ENCODE measurements at regions not wholly inside any gene's neighbourhood (a gene's known extent, or its start where the extent isn't known, plus 50 kb on each side); places are given as distances from the start of the nearest gene placed in this dataset.

GRCh38 chr3:139288266-139288821, 55.5 kb upstream of the MRPS22 start:
- no peak for DNase-seq
- H3K4me3 ChIP-seq (ENCODE audit: control insufficient read depth in 1 of 7, extremely low read depth in 1 of 7, insufficient read depth in 4 of 7, low read depth in 2 of 7, low read length in 6 of 7), result no peak overlapping the region
- peaks cover 0 to 4% (median 2%) of the 10 kb centered on the region in 5 experiments for H3K27me3 ChIP-seq (replicated peaks in 2 of 5; ENCODE audit: control insufficient read depth in 4 of 5, insufficient read depth in 5 of 5, low read length in 4 of 5)
- no peaks in the 10 kb centered on the region for H3K36me3 ChIP-seq (ENCODE audit: control insufficient read depth in 4 of 4, insufficient read depth in 4 of 4, low read length in 3 of 4)
- ChIA-PET CTCF (no interaction called here), POLR2A (no interaction called here)
- no peak overlapping the region for H3K27ac ChIP-seq (ENCODE audit: insufficient read depth in 1 of 2, low read depth in 1 of 2, low read length in 2 of 2, poor library complexity in 1 of 2, severe bottlenecking in 2 of 2)
- H3K4me1 ChIP-seq (ENCODE audit: control extremely low read depth in 1 of 4, control insufficient read depth in 4 of 4, insufficient read depth in 4 of 4, low read length in 3 of 4), result no peaks in the 10 kb centered on the region
- WGBS (ENCODE audit: insufficient coverage), result 86% methylated on average over 7 of the region's 8 CpGs
- no peaks in the 10 kb centered on the region for H3K9me3 ChIP-seq (ENCODE audit: control extremely low read depth in 1 of 5, control insufficient read depth in 4 of 5, insufficient read depth in 2 of 5, low read depth in 1 of 5, low read length in 4 of 5)

GRCh38 chr3:139289860-139290524, 53.8 kb upstream of the MRPS22 start:
- 87% methylated on average over 4 of the region's 6 CpGs for WGBS (ENCODE audit: insufficient coverage)
- CTCF ChIA-PET, result no interaction called here
- Histone ChIP-seq H3K27me3 (replicated peaks in 2 of 5; ENCODE audit: control insufficient read depth in 4 of 5, insufficient read depth in 5 of 5, low read length in 4 of 5) (peaks cover 0 to 4% (median 3%) of the 10 kb centered on the region in 5 experiments), H3K4me1 (ENCODE audit: control extremely low read depth in 1 of 4, control insufficient read depth in 4 of 4, insufficient read depth in 4 of 4, low read length in 3 of 4) (no peaks in the 10 kb centered on the region), H3K36me3 (ENCODE audit: control insufficient read depth in 4 of 4, insufficient read depth in 4 of 4, low read length in 3 of 4) (no peaks in the 10 kb centered on the region), H3K9me3 (ENCODE audit: control extremely low read depth in 1 of 5, control insufficient read depth in 4 of 5, insufficient read depth in 2 of 5, low read depth in 1 of 5, low read length in 4 of 5) (no peaks in the 10 kb centered on the region), H3K4me3 (ENCODE audit: control insufficient read depth in 1 of 7, extremely low read depth in 1 of 7, insufficient read depth in 4 of 7, low read depth in 2 of 7, low read length in 6 of 7) (no peak overlapping the region), H3K27ac (ENCODE audit: insufficient read depth in 1 of 2, low read depth in 1 of 2, low read length in 2 of 2, poor library complexity in 1 of 2, severe bottlenecking in 2 of 2) (no peak overlapping the region)
- DNase-seq, result no peak
- POLR2A ChIA-PET, result no interaction called here

- Histone ChIP-seq H3K27ac (ENCODE audit: insufficient read depth in 1 of 2, low read depth in 1 of 2, low read length in 2 of 2, poor library complexity in 1 of 2, severe bottlenecking in 2 of 2) (no peak overlapping the region), H3K27me3 (replicated peaks in 2 of 5; ENCODE audit: control insufficient read depth in 4 of 5, insufficient read depth in 5 of 5, low read length in 4 of 5) (peaks cover 0 to 4% (median 3%) of the 10 kb centered on the region in 5 experiments), H3K4me1 (ENCODE audit: control extremely low read depth in 1 of 4, control insufficient read depth in 4 of 4, insufficient read depth in 4 of 4, low read length in 3 of 4) (no peaks in the 10 kb centered on the region), H3K4me3 (ENCODE audit: control insufficient read depth in 1 of 7, extremely low read depth in 1 of 7, insufficient read depth in 4 of 7, low read depth in 2 of 7, low read length in 6 of 7) (no peak overlapping the region), H3K36me3 (ENCODE audit: control insufficient read depth in 4 of 4, insufficient read depth in 4 of 4, low read length in 3 of 4) (no peaks in the 10 kb centered on the region), H3K9me3 (ENCODE audit: control extremely low read depth in 1 of 5, control insufficient read depth in 4 of 5, insufficient read depth in 2 of 5, low read depth in 1 of 5, low read length in 4 of 5) (no peaks in the 10 kb centered on the region)
- POLR2A ChIA-PET, result no interaction called here
- DNase-seq, result no peak
- CTCF ChIA-PET, result no interaction called here
- WGBS (ENCODE audit: insufficient coverage), result 100% methylated on average over 2 of the region's 4 CpGs
Observed at GRCh38 chr3:139291276-139292051, 52.4 kb upstream of the MRPS22 start.

- H3K4me1 ChIP-seq (ENCODE audit: control extremely low read depth in 1 of 4, control insufficient read depth in 4 of 4, insufficient read depth in 4 of 4, low read length in 3 of 4), result no peaks in the 10 kb centered on the region
- no peak overlapping the region for H3K4me3 ChIP-seq (ENCODE audit: control insufficient read depth in 1 of 7, extremely low read depth in 1 of 7, insufficient read depth in 4 of 7, low read depth in 2 of 7, low read length in 6 of 7)
- POLR2A ChIA-PET, result no interaction called here
- peaks cover 0 to 4% (median 3%) of the 10 kb centered on the region in 5 experiments for H3K27me3 ChIP-seq (replicated peaks in 2 of 5; ENCODE audit: control insufficient read depth in 4 of 5, insufficient read depth in 5 of 5, low read length in 4 of 5)
- WGBS (ENCODE audit: insufficient coverage), result 92% methylated on average over 7 of the region's 7 CpGs
- no peak overlapping the region for H3K27ac ChIP-seq (ENCODE audit: insufficient read depth in 1 of 2, low read depth in 1 of 2, low read length in 2 of 2, poor library complexity in 1 of 2, severe bottlenecking in 2 of 2)
- CTCF ChIA-PET, result no interaction called here
- DNase-seq, result no peak
- no peaks in the 10 kb centered on the region for H3K9me3 ChIP-seq (ENCODE audit: control extremely low read depth in 1 of 5, control insufficient read depth in 4 of 5, insufficient read depth in 2 of 5, low read depth in 1 of 5, low read length in 4 of 5)
- no peaks in the 10 kb centered on the region for H3K36me3 ChIP-seq (ENCODE audit: control insufficient read depth in 4 of 4, insufficient read depth in 4 of 4, low read length in 3 of 4)
Observed at GRCh38 chr3:139292192-139292591, 51.6 kb upstream of the MRPS22 start.

GRCh38 chr3:139292711-139293664, 50.8 kb upstream of the MRPS22 start:
- Histone ChIP-seq H3K27ac (ENCODE audit: insufficient read depth in 1 of 2, low read depth in 1 of 2, low read length in 2 of 2, poor library complexity in 1 of 2, severe bottlenecking in 2 of 2) (no peak overlapping the region), H3K36me3 (ENCODE audit: control insufficient read depth in 4 of 4, insufficient read depth in 4 of 4, low read length in 3 of 4) (no peaks in the 10 kb centered on the region), H3K27me3 (replicated peaks in 2 of 5; ENCODE audit: control insufficient read depth in 4 of 5, insufficient read depth in 5 of 5, low read length in 4 of 5) (peaks cover 0 to 4% (median 2%) of the 10 kb centered on the region in 5 experiments), H3K4me3 (ENCODE audit: control insufficient read depth in 1 of 7, extremely low read depth in 1 of 7, insufficient read depth in 4 of 7, low read depth in 2 of 7, low read length in 6 of 7) (no peak overlapping the region), H3K9me3 (ENCODE audit: control extremely low read depth in 1 of 5, control insufficient read depth in 4 of 5, insufficient read depth in 2 of 5, low read depth in 1 of 5, low read length in 4 of 5) (peaks cover 0 to 3% (median 0%) of the 10 kb centered on the region in 5 experiments), H3K4me1 (ENCODE audit: control extremely low read depth in 1 of 4, control insufficient read depth in 4 of 4, insufficient read depth in 4 of 4, low read length in 3 of 4) (no peaks in the 10 kb centered on the region)
- CTCF ChIA-PET, result no interaction called here
- 89% methylated on average over 13 of the region's 15 CpGs for WGBS (ENCODE audit: insufficient coverage)
- DNase-seq, result no peak
- POLR2A ChIA-PET, result no interaction called here

- Histone ChIP-seq H3K9me3 (ENCODE audit: control extremely low read depth in 1 of 5, control insufficient read depth in 4 of 5, insufficient read depth in 2 of 5, low read depth in 1 of 5, low read length in 4 of 5) (peaks cover 0 to 3% (median 0%) of the 10 kb centered on the region in 5 experiments), H3K4me1 (ENCODE audit: control extremely low read depth in 1 of 4, control insufficient read depth in 4 of 4, insufficient read depth in 4 of 4, low read length in 3 of 4) (no peaks in the 10 kb centered on the region), H3K4me3 (ENCODE audit: control insufficient read depth in 1 of 7, extremely low read depth in 1 of 7, insufficient read depth in 4 of 7, low read depth in 2 of 7, low read length in 6 of 7) (no peak overlapping the region), H3K36me3 (ENCODE audit: control insufficient read depth in 4 of 4, insufficient read depth in 4 of 4, low read length in 3 of 4) (no peaks in the 10 kb centered on the region), H3K27me3 (replicated peaks in 2 of 5; ENCODE audit: control insufficient read depth in 4 of 5, insufficient read depth in 5 of 5, low read length in 4 of 5) (peaks cover 0 to 4% (median 2%) of the 10 kb centered on the region in 5 experiments), H3K27ac (ENCODE audit: insufficient read depth in 1 of 2, low read depth in 1 of 2, low read length in 2 of 2, poor library complexity in 1 of 2, severe bottlenecking in 2 of 2) (no peak overlapping the region)
- no peak for DNase-seq
- ChIA-PET POLR2A (no interaction called here), CTCF (interaction anchor here (0.7 to 0.9 kb wide), 2 partner anchors 26 to 34 kb away, joined by 3 to 4 read pairs; no protein-coding TSS in a partner anchor)
- WGBS (ENCODE audit: insufficient coverage), result 100% methylated on average over 1 of the region's 2 CpGs
Observed at GRCh38 chr3:139293665-139294023, 50.2 kb upstream of the MRPS22 start.

Measured in common myeloid progenitor, CD34-positive (primary cell).